ENCODE measurements at regions not wholly inside any gene's neighbourhood (a gene's known extent, or its start where the extent isn't known, plus 50 kb on each side); places are given as distances from the start of the nearest gene placed in this dataset.

DNA sequence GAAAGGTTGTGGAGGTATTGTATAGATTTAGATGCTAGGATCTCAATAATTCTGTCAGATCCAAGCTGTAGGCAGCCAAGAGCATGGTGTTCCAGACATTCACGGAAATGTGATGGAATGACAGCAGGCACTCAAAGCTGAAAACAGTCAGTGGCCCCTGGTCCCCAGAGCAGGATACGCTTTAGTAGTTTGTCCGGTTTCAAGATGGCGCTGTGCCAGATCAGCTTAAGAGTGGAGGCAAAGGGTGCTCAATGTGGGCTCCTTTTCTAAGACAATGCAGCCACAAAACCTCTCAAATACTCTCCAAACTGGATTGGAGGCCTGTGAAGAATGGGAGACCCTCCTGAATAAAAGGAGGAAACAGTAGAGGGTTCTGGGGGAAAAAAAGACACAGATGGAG, 291.2 kb upstream of the HS3ST1 start:
- POLR2A ChIA-PET = no interaction called here
- CTCF ChIA-PET = no interaction called here

DNA sequence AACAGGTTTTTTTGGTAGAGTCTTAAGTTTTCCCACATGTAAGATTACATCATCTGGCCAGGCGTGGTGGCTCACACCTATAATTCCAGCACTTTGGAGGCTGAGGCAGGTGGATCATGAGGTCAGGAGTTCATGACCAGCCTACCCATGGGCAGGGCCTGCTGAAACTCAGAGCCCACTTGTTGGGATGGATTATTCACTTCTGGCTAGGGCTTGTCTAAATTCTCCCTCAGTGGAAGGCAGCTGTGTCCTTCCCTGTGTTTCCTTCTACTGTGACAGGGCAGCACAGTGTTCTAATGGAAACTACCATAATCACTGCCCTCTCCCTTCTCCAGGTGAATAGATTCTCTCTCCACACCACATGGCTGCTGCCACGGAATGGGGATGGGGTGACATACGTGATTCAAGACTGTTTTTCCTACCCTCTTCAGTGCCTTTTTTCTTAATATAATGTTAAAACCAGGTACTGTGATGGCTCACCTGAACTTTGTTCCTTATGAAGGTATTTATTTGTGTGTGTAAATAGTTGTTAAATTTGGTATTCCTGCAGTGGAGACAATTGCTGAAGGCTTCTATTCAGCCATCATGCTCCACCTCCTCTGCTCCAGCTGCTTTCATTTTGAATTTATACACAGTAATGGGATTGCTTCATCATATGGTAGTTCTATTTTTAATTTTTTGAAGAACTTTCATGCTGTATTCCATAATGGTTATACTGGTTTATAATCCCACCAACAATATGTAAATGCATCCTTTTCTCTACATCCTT, 287.2 kb upstream of the HS3ST1 start:
- ChIA-PET CTCF (no interaction called here), POLR2A (no interaction called here)

DNA sequence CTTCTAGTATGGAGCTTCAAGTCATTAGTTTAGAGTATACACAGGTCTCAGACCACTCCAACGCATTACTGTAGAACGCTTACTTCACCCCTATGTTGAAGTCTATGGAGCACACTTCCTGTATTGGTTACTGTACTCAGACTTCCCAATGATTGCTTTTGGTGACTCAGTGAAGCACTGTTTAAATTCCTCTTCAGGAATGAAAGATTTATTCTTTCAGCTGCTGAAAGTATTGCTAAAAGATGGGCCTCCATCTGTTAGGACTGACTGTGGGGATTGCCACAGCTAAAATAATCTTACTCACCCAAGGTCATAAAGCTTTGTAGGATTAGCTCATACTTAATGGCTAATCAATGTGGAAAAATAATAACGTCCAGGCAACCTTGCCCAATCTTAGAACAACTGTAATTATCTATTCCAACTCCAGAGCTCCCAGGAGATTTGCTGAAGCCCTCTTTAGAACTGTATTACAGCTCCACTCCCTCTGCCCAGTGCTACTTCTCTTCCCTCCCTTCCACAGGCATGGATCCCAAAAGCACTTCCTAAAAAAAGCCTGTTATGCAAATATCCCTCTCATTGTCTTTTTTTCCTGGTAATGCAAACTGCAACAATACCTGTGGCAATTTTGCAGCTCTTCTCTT, 281.9 kb upstream of the HS3ST1 start:
- ChIA-PET POLR2A (no interaction called here), CTCF (no interaction called here)

DNA sequence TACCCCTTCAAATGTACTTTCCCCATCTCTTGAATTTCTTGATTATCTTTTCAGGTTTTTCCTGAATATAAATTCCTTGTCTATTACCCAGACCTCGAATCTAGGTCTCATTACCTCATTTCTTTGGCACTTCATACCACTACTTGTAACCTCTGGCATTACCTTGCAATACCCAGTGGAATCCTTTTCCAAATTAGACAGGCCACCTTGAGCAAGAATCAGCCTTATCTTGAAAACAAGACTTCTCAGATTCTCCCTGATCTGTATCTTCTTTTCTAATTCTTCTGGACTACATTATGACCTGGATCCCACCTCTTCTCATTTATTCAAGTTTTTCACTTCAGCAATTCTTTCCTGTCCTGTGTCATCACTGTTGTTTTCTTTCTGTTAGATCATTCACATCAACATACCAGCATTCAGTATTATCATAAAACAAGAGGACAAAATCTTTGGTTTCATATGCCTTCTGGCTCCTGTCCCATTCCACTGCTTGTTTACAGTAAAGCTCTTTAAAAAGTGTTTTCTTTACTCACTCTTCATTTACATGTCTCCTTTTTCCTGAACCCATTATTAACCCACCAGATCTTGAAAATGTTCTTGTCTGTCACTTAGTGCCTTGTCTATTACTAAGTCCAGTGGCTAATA, 275.6 kb upstream of the HS3ST1 start:
- CTCF ChIA-PET = no interaction called here
- POLR2A ChIA-PET = no interaction called here

DNA sequence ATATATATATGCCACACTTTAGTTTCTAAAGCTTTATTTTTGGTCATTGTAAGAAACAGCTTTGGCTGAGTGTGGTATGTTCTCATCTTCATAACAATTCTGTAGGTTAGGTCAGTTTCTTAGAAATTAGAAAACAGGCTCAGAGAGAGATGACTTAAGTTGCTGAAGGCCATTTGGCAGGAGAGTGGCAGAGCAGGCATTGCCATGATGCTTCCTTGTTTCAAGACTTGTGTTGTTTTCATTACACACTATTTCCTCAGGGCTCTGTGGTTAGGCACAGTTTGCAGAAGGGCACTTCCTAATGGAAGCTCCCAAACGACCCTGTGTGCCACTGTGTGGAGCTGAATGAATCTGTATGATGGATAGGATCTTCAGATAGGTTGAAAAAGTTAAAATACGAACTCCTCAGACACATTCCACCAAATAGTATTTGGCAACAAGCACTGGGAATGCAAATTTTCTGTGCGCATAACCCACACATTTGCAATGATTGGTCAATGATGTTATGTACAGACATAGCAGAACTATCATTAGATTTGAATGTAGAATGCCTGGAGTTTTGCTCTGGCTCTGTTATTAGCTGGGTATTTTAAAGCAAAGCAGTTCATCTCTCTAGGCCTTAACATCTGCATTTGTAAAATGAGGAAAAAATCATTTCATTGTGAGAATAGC, 274.3 kb upstream of the HS3ST1 start:
- CTCF ChIA-PET = no interaction called here
- POLR2A ChIA-PET = no interaction called here

DNA sequence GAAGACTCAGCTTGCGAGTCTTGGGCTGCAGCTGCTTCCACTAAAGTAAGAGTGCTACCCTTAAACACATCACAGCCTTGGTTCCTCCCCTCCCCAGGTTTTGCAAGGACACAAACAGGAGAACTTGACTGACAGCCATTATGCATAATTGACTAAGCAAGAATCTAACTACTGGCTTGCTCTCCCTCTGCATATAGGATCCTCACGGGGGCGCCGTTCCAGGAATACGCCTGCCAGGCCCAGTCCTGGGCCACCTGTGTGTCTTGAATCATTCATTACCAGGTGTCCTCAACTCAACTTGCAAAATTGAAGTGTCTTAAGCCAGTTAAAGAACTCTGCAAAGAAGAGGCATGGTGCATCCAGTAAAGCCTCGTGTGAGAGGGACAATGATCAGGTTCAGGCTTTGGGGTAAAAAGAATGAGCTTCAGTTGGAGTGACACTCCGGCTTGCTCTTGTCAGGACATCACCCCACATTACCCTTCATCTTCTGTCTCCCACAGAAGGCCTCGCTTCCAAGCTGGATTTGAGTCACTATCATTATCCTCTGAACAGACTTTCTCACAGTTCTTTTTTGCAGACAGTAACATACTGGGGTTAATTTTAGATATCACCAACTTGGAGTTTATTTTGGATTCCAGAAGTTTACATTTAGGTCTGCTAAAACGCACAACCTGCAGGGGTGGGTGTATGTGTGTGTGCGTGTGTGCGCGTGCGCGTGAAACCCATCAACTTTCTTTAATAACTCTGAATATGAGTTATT, 273.5 kb upstream of the HS3ST1 start:
- CTCF ChIA-PET = no interaction called here
- POLR2A ChIA-PET = no interaction called here

DNA sequence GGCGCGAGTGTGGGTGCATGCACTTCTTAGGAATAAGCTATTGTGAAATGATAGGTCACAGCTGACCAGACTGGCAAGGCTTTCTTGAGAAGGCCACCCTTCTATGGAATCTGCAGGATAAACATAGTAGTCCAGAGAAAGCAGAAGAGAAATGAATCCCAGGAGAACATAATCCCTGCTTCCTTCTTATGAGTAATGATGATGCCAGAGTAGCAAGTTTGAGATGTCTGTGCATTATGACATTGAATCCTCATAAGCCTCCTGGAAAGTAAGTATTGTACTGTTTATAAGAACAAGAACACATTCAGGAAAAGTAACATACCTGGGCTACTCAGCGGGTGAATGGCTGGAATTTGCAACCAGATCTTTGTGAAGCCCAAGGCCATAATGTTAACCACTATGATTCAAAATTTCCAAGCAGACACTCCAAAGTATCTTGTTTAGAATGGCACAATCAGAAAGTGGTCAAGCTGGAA, 272.1 kb upstream of the HS3ST1 start:
- ChIA-PET CTCF (no interaction called here), POLR2A (no interaction called here)

DNA sequence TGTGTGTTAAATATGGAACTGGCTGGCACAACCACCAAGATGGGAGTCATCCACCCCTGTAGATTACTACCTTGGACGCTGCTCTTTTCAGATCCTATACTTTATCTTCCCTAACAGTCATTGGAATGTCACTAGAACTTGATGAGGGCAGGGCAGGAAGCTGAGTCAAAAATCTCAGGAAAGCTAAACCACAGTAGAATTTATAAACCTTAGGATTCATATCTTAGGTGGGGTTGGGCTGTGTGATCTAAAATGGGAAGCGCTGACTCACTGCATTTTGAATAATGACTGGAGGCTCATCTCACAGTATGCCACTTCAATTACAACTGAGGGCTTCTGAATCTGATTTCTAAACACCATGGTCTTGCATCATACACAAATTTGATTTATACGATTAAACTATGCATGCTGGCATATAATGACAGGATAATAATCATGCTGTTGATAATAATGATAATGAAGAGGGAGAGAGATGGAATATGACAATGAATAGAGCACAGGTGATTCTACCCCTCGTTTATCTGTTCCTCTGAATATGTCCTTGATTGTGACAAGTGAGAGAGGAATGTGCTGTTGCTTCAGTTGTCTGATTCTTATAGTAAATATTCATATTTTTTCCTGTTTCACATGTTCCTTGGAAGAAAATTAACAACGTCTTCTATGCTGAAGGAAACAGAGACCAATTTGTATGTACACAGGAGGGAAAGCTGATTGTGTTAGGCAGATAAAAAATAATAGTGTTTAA, 270.3 kb upstream of the HS3ST1 start:
- ChIA-PET CTCF (no interaction called here), POLR2A (no interaction called here)

DNA sequence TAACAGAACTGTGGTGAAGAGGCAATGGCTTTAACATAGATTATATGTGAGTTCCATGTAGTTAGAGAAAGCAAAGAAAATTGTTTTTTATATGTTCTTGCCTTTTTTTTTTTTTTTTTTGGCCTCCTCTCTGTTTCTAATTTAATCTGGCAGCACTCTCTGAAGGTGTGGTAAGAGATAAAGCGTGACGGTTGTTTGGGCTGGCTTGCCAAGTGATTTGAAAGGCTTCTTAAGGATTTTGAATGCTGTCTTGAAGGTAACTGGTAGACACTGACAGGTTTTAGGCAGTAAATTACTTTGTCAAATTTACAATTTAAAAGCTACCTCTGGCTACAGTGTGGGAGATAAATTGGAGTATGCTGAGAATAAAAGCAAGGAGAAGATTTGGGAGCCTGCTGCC, 269.3 kb upstream of the HS3ST1 start:
- CTCF ChIA-PET = no interaction called here
- POLR2A ChIA-PET = no interaction called here

DNA sequence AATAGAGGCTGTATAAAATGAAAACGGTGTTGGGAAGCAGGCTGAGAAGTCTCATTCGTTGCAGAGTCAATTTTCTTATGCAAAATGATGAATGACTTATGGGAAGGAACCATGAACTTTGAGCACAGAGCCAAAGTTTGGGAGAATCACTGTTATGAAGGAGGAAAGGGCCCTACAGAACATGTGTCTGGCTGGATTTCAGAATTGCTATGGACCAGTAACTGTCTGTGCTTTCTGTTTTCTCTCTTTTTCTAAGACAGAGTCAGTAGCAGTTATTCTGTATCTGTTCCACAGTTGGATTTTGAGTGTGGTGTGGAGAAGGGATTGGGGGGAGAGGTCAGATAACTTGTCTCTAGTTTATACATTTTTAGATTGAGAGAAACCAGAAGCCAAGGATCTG, 265.0 kb upstream of the HS3ST1 start:
- ChIA-PET POLR2A (no interaction called here), CTCF (no interaction called here)

DNA sequence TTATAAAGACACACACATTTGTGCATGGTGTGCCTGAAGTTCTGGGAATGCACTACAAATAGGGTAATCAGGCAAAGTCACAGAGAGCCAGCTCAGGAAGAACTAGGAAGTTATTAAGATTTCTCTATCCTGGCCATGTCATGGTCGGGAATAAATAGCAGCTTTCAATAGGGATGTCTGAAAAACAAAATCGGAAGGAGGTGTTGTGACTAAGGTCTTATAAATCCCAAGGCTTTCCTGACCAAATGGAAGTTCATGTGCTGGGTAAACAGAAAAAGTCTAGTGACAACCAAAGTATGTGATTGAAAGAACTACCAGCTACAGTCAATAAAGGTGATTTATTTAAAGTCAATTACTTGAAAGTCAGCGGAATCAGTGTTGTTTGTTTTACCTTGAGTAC, 262.5 kb upstream of the HS3ST1 start:
- CTCF ChIA-PET = no interaction called here
- POLR2A ChIA-PET = no interaction called here

DNA sequence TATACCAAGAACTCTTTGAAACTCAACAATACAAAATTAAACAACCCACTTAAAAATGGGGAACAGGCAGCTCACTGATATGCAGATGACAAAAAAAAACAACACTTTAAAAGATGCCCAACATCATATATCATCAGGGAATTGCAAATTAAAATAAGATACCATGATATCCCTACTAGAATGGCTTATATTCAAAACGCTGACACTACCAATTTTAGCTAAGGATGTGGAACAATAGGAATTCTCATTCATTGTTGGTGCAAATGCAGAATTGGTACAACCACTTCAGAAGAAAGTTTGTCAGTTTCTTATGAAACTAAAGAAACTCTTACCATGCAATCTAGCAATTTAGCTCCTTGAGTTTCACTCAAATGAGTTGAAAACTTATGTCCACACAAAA, 259.0 kb upstream of the HS3ST1 start:
- ChIA-PET POLR2A (no interaction called here), CTCF (no interaction called here)

DNA sequence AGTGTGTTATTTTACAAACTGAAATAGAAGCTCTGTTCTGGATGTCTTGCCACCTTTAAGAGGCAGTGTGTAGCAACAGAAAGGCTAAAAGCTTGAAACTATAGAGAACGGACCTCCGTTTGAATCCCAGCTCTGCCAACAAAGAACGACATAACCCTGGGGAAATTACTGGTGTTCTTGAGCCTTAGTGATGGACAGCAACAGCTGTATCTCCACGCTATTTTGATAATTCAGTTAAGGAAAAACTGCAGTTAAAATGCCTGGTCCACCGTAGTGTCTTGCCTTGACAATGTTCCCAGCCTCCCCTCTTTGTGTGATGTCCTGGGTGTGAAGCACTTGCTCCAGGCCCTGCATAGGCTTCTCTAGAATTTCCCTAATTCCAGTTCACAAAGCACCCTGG, 256.8 kb upstream of the HS3ST1 start:
- ChIA-PET POLR2A (no interaction called here), CTCF (no interaction called here)

DNA sequence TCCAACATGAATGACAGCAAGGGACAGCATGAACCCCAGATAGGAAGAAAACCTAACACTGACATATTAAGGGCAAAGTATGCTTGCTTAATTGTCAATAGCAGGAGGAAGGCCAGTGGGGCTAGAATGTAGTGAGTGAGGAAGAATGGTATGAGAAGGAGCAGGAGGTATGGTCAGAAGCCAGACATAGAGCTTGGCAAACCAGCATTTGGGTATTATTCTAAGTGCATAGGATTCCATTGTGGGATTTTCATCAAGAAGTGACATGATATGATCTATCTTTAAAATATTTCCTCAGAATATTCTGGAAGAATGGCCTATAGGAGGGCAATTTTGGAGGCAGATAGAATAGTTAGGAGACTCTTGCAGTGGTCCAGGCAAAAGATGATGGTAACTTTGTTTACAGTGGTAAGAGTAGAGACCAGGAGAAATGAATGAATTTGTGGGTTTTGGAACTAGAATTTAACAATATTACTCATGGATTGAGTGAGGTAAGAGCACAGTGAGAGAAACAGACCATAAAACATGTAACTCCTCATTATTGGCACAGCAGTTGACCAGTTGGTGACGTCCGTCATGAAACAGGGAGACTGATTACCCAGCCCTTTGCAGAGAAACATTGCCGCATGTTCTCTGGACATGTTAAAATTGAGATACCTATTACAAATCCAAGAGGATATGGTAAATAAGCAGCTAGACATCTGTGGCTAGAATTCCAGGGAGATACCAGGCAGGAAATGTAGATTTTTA, 246.5 kb upstream of the HS3ST1 start:
- CTCF ChIA-PET = no interaction called here
- POLR2A ChIA-PET = no interaction called here

DNA sequence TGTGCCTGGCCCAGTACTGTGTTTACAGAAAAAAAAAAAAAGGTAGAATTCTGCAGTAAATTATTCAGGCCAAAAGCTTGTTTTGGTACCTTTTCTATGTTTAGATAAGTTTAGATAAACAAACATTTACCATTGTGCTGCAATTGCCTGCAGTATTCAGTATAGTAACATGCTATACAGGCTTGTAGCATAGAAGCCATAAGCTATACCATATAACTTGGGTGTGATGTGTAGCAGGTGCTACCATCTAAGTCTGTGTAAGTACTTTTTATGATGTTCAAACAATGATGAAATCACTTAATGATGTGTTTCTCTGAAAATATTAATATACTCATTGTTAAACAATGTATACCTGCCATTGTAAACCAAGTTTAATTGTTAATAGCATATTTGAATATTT, 241.6 kb upstream of the HS3ST1 start:
- ChIA-PET POLR2A (no interaction called here), CTCF (no interaction called here)

DNA sequence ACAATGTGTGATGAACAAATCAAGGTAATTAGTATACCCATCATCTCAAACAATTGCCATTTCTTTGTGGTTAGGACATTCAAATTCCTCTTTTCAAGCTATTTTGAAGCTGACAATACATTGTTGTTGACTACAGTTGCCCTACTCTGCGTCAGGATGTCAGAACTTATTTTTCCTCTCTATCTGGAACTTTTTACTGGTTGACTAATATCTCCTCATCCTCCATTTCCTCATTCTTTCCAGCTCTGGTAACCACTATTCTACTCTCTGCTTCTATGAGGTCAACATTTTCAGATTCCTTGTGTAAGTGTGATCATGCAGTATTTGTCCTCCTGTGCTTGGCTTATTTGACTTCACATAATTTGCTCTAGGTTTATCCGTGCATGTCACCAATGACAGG, 240.5 kb upstream of the HS3ST1 start:
- CTCF ChIA-PET = interaction anchor here (0.6 kb wide), 1 partner anchor 1742 kb away, joined by 3 read pairs; no protein-coding TSS in a partner anchor
- POLR2A ChIA-PET = no interaction called here

DNA sequence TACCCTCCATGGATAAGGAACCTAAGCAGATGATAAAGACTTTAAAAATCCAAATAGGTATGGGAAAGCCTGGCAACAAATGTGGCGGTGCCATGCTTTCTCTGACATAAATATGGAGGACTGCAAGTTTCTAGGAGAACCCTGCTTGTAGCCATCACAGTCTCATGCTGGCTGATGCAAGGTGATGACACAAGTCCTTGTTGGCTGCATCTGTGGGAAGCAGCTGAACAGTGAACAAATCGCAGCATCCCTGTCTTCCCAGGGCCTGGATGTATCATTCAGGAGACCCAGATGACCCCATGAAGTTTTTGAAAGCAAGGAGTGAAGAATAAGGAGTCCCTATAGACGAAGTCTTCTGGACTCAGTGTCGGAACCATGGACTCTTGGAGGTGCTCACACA, 234.4 kb upstream of the HS3ST1 start:
- ChIA-PET CTCF (no interaction called here), POLR2A (no interaction called here)

DNA sequence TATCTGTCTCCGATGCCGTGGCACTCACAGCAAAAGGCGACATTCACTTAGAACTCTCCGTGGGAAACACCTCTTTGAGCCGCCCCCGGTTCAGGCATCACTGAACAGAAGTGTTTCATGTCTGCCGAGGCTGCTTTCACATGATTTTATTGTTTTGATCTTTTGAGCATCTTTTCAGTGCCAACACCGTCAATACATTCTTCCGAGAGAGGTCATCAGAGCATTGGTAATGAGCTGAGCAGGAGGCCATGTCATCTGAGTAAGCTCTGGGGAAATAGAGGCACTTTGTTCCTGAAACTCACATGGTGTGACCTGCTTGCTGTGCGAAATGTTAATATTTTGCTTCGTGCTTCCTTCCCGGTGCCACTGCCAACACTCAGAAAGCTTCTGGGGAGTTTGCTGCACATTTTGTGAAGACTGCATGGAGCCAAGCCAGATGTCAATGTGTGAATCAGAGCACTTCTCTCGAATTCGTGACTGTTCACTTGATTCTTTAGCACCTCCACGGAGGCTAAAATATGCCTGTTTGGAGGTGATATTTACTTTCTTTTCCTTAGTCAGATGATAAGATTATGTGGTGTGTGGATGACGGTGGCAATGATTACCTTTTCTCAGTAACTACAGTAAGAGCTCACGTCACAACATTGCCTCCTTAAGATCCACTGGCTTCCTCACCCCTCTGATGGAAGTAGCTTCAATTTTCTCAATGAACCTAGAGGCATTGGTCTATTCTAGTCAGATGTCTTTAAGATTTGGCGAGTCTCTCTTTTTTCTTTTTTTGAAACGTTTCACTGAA, 222.3 kb upstream of the HS3ST1 start:
- ChIA-PET POLR2A (no interaction called here), CTCF (no interaction called here)

All from activated CD8-positive, alpha-beta memory T cell treated with anti-CD3 and anti-CD28 coated beads for 36 hours (primary cell).